GM08714 (cell line): ENCODE measurements at regions not wholly inside any gene's neighbourhood (a gene's known extent, or its start where the extent isn't known, plus 50 kb on each side); places are given as distances from the start of the nearest gene placed in this dataset.
"Not testable (repeated sequence)": the region's sequence is repeated elsewhere in the genome, so short reads cannot be mapped to it uniquely, and the experiment has no call there.

Source experiments
- H3K4me3 ChIP-seq: fragments of 200-500 bp; sonication (Bioruptor generic); 2 replicates; pipeline ENCODE4 v1.5.1; 2014; ENCODE audit warnings: mild to moderate bottlenecking, low read length, inconsistent platforms
- ZNF274 ChIP-seq: IDR thresholded peaks from 2 replicates; pipeline ENCODE4 v1.6.1; 2012; ENCODE audit warnings: mild to moderate bottlenecking, low read depth, low read length

- TF ChIP-seq ZNF274: no peak
- H3K4me3 ChIP-seq: no peak overlapping the region
Measured at GRCh38 chr4:159014859-159015258, 88.0 kb upstream of the RAPGEF2 start.

- no peak for TF ChIP-seq ZNF274
- no peak overlapping the region for H3K4me3 ChIP-seq
Measured at GRCh38 chr4:159015841-159016240, 87.0 kb upstream of the RAPGEF2 start.

- no peak overlapping the region for H3K4me3 ChIP-seq
- TF ChIP-seq ZNF274: no peak
Measured at GRCh38 chr4:159016593-159017024, 86.3 kb upstream of the RAPGEF2 start.

GRCh38 chr4:159017323-159018026 is 85.4 kb upstream of the RAPGEF2 start:
- no peak for TF ChIP-seq ZNF274
- H3K4me3 ChIP-seq: no peak overlapping the region; the same call in 1 of the 2 replicates

GRCh38 chr4:159018062-159018629 is 84.7 kb upstream of the RAPGEF2 start:
- H3K4me3 ChIP-seq: no peak overlapping the region; the same call in 1 of the 2 replicates
- no peak for TF ChIP-seq ZNF274

- no peak overlapping the region for H3K4me3 ChIP-seq
- no peak for TF ChIP-seq ZNF274
Measured at GRCh38 chr4:159019356-159019755, 83.5 kb upstream of the RAPGEF2 start.

GRCh38 chr4:159021597-159022385 is 81.1 kb upstream of the RAPGEF2 start:
- H3K4me3 ChIP-seq: no peak overlapping the region
- TF ChIP-seq ZNF274: no peak

- H3K4me3 ChIP-seq: no peak overlapping the region
- TF ChIP-seq ZNF274: no peak
Measured at GRCh38 chr4:159023741-159024140, 79.1 kb upstream of the RAPGEF2 start.

GRCh38 chr4:159024266-159024665 is 78.6 kb upstream of the RAPGEF2 start:
- H3K4me3 ChIP-seq: no peak overlapping the region
- no peak for TF ChIP-seq ZNF274

- H3K4me3 ChIP-seq: no peak overlapping the region
- TF ChIP-seq ZNF274: no peak
Measured at GRCh38 chr4:159024828-159025227, 78.1 kb upstream of the RAPGEF2 start.

GRCh38 chr4:159026329-159026728 is 76.5 kb upstream of the RAPGEF2 start:
- TF ChIP-seq ZNF274: no peak

GRCh38 chr4:159027535-159027934 is 75.3 kb upstream of the RAPGEF2 start:
- no peak overlapping the region for H3K4me3 ChIP-seq
- no peak for TF ChIP-seq ZNF274

More at GRCh38 chr4:159026329-159026728, 76.5 kb upstream of the RAPGEF2 start:
- no peak overlapping the region for H3K4me3 ChIP-seq

- no peak for TF ChIP-seq ZNF274
- H3K4me3 ChIP-seq: no peak overlapping the region
Measured at GRCh38 chr4:159029481-159029880, 73.4 kb upstream of the RAPGEF2 start.

- H3K4me3 ChIP-seq: not testable (repeated sequence)
Measured at GRCh38 chr4:159030297-159030696, 72.6 kb upstream of the RAPGEF2 start.

GRCh38 chr4:159035570-159035969 is 67.3 kb upstream of the RAPGEF2 start:
- H3K4me3 ChIP-seq: no peak overlapping the region
- TF ChIP-seq ZNF274: no peak
